ENCODE measurements at regions not wholly inside any gene's neighbourhood (a gene's known extent, or its start where the extent isn't known, plus 50 kb on each side); places are given as distances from the start of the nearest gene placed in this dataset.

DNA sequence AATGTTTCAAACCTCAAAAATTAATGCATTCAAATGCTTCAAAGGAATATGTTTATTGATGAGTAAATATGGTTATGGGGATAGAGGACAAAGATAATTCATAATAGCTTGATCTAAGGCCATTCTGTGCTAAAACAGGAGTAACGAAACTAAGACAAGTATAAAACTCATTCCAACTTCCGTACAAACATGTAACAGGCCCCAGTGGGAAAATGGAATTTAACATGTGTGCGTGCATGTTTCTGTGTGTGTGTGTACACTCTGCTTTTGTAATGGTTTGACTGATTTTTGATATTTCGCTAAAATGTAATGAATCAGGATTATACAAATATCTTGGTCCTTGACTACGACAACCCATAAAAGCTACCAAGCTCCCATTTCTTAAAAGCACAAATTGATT, 91.0 kb downstream of the KLF12 start:
- no peak for DNase-seq (ENCODE audit: low read depth, low spot score)

- peak; percentile 69 for DNase-seq (ENCODE audit: low read depth, low spot score)
These were observed 94.0 kb downstream of the KLF12 start for GRCh38 chr13:74040200-74040599.

- no peak for DNase-seq (ENCODE audit: low read depth, low spot score)
These were observed 94.5 kb downstream of the KLF12 start for GRCh38 chr13:74039667-74040066.

DNA sequence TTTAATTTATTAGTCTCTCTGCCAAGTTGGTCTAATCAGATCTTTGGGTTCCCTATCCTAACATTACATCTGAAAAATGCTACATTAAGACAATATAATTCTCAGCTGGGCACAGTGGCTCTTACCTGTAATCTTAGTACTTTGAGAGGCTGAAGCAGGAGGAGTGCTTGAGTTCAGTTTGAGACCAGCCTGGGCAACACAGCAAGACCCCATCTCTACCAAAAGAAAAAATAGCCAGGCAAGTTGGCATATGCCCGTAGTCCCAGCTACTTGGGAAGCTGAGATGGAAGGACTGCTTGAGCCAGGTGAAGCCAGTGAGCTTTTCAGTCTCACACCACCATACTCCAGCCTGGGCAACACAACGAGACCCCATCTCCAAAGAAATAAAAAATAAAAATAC, 95.0 kb downstream of the KLF12 start:
- DNase-seq (ENCODE audit: low read depth, low spot score): no peak

DNA sequence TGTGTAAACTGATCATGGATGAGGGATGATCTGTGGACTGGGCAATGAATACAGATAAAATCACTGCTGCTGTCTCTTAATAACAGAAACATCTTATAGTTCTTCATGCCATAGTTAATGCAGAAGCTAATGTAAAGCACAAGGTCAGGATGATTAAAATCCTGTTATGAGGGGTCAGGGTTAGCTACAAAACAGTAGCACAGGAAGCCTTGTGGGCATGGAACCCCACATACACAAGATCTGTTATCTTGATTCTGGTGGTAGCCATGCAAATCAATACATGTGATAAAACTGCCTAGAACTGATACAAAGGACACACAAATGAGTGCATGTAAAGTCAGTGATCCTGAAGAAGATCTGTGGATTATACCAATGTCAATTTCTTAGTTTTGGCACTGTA, 96.4 kb downstream of the KLF12 start:
- DNase-seq (ENCODE audit: low read depth, low spot score): no peak

DNA sequence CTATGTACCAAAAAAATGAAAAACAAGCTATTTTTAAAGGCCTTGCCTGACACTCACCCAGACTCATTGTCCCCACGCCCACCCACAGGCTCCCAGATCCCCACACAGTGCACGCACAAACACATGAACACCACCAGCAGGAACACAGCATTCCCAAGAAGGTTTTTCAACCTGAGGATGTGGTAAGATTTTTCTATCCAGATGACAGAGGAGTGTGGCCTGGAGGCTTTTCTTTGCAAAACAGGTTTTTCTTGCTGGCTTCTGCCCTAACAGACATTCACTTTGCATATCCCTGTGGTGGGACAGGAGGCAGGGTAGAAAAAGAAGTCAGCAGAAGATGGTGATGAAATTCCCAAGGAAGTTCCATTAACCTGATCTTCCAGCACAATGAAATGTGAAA, 97.8 kb downstream of the KLF12 start:
- peak; percentile 87 for DNase-seq (ENCODE audit: low read depth, low spot score)

- no peak for DNase-seq (ENCODE audit: low read depth, low spot score)
These were observed 98.3 kb downstream of the KLF12 start for GRCh38 chr13:74035896-74036295.

DNA sequence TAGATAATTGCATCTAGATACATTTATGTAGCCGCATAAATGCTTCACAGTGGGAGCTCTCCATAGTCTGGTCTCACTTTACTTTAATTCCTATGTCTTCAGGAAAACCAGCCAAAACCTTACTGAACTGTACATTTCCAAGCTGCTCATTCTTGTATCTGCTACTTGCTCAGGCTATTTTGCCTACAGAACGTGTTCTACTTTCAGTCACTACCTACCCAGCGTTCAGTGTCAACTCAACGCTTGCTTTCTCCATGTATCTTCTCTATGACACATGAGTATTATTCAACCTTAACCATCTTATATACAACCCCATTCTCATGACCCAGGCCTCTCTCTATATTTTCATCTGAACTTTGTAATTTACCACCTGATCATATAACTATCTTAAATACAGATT, 101.9 kb downstream of the KLF12 start:
- DNase-seq (ENCODE audit: low read depth, low spot score): no peak

GRCh38 chr13:74027161-74027779, 106.9 kb downstream of the KLF12 start:
- no peak for DNase-seq (ENCODE audit: low read depth, low spot score)

DNA sequence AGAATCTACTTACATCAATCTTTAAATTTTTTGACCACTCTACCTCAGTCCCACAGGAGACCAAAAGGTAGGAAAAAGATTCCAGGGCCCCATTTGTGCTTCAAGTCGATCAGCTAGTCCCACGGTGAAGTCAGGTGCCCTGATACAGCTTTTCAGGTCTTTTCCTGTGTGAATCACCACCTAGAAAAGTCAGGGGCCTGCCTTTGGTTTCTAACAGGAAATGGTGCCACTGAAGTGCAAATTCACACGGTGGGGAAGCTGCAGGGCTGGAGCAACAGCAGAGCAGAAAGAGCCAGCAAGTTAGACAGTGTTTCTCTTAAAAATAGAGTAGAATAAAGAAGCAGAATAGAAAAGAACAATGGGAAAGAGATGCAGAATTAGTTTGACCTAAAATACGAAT, 107.5 kb downstream of the KLF12 start:
- peak; percentile 57 for DNase-seq (ENCODE audit: low read depth, low spot score)

GRCh38 chr13:74025369-74025768, 108.8 kb downstream of the KLF12 start:
- no peak for DNase-seq (ENCODE audit: low read depth, low spot score)

GRCh38 chr13:74024856-74025255, 109.3 kb downstream of the KLF12 start:
- no peak for DNase-seq (ENCODE audit: low read depth, low spot score)

DNA sequence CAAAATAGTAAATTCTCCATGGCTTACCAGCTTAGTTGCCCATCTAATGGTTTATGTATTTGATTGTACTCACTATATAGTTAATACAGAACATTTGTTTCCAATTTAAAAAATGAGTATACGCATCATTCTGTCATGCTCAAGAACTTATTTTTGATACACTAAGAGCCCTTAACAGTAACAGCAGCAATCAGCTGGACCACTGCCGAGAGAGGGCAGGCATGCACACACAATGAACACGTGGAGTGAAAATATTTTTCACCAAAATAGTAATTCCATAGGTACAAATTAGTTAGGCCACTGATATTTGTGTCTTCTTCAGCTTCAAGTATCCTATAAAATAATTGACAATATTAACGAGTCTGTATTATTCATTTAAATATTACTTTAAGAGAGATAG, 109.9 kb downstream of the KLF12 start:
- DNase-seq (ENCODE audit: low read depth, low spot score): no peak

GRCh38 chr13:74023484-74023883, 110.7 kb downstream of the KLF12 start:
- DNase-seq (ENCODE audit: low read depth, low spot score): no peak

DNA sequence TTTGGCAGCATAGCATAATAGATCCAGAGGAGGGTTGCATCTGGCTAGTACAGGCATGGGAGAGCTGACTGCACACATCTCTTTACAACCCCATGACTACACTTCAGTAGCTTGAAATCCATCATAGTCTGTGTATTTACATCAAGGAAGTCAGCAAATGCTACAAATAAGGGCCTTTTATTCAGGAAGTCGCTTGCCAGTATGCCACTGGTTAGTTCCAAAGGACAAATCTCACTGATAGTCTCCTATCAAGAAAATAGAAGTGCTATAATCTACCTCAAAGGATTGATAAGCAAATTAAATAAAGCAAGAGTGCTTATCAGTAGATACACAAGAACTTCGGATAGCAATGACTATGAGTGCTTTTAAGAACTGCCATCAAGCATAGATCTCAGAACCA, 112.7 kb downstream of the KLF12 start:
- no peak for DNase-seq (ENCODE audit: low read depth, low spot score)

DNA sequence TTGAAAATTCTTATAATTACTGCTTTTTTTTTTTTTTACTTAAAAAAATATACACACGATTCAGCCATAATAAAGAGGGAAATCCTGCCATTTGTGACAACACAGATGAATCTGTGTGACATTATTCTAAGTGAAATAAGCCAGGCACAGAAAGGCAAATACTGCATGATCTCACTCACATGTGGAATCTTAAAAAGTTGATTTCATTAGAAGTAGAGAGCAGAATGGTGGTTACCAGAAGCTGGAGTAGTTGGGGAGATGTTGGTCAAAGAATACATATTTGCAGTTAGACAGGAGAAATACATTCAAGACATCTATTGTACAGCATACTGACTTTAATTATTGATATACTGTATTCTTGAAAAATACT, 116.2 kb downstream of the KLF12 start:
- DNase-seq (ENCODE audit: low read depth, low spot score): no peak

- no peak for DNase-seq (ENCODE audit: low read depth, low spot score)
These were observed 116.7 kb downstream of the KLF12 start for GRCh38 chr13:74017301-74018061.

DNA sequence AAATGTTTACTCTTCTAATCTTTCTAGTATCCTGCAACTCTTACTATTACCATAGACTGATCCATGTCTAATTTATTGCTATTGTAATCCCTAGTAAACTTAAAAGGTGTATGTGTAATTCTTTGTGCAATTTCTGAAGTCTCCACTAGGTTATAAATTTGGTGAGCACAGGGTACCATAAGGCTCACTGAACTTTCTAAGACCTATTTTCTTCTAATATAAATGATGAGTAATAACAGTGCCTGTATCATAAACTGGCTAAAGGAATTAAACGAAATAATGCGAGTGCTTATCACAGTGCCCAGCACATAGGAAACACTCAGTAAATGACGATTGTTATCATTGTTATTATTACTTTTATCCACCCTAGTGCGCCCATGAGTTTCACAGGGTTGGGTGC, 119.1 kb downstream of the KLF12 start:
- no peak for DNase-seq (ENCODE audit: low read depth, low spot score)

- DNase-seq (ENCODE audit: low read depth, low spot score): no peak
These were observed 125.0 kb downstream of the KLF12 start for GRCh38 chr13:74009100-74009668.

- DNase-seq (ENCODE audit: low read depth, low spot score): no peak
These were observed 127.5 kb downstream of the KLF12 start for GRCh38 chr13:74006666-74007065.

DNA sequence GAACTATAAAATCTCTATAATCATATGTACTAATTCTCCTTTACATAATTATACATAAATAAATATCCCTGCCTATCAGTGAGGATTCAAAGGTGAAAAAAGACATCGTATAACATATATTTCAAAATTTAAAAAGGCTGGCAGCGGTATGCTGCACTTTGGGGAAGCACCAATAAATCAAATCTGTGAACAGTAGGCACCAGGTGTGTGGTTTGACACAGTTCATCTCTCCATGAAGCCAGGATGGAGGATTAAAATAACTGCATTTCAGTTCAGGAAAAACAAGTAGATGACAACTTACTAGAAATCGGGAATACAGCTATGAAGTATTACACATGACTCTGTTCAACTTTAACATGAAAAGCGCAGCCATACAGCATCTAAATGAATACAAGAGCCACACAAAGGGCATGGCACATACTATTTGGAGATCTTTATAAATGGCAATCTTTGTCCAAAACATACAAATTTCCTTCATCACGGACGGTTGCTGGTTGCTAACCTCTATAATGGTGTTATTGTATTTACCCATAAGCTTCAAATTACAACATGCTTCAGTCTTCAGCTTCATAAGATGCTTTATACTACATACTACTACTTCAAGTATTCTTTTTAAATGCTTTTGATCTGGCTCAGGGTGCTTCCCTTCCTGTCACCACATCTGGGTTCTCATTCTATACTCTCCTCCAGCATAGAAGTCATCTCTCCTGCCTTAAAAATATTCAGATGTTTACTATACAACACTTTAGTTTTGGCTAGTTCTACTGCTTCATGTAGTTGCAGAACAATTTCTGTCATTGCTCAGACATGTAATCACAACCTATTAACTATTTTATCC, 128.7 kb downstream of the KLF12 start:
- no peak for DNase-seq (ENCODE audit: low read depth, low spot score)

DNA sequence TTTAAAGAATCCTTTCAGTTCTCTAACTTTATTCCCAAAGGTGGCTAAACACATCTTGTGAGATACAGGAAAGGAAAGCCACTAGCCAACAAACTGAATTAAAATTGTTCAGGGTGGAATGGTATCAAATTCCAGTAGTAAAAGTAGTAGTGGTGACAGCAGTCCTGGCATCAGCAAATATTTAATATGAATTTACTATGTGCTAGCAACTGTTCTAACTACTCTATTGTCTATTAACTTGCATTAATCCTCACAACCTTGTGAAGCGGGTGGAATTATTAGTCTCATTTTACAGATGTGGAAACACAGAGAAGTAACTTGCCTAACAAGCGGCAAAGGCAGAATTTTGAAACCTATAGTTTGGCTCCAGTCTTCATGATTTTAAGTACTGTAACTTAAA, 130.1 kb downstream of the KLF12 start:
- no peak for DNase-seq (ENCODE audit: low read depth, low spot score)
